GM03348 (cell line): ENCODE measurements at regions not wholly inside any gene's neighbourhood (a gene's known extent, or its start where the extent isn't known, plus 50 kb on each side); places are given as distances from the start of the nearest gene placed in this dataset.

Experiments
- DNase-seq: peaks from one replicate; pipeline ENCODE4 v3.0.0; 2012; ENCODE audit warnings: low spot score

- DNase-seq, result no peak
Observed at GRCh38 chr10:111200505-111201186, 123.8 kb downstream of the ADRA2A start.

- DNase-seq, result peak; percentile 27
Observed at GRCh38 chr10:111203615-111204014, 126.8 kb downstream of the ADRA2A start.

- no peak for DNase-seq
Observed at GRCh38 chr10:111204838-111205237, 128.0 kb downstream of the ADRA2A start.

- peak; percentile 18 for DNase-seq
Observed at GRCh38 chr10:111206521-111206920, 129.7 kb downstream of the ADRA2A start.

GRCh38 chr10:111207500-111207899, 130.7 kb downstream of the ADRA2A start:
- no peak for DNase-seq

GRCh38 chr10:111208951-111209350, 132.1 kb downstream of the ADRA2A start:
- no peak for DNase-seq

GRCh38 chr10:111209692-111210091, 132.9 kb downstream of the ADRA2A start:
- DNase-seq, result peak; percentile 21

GRCh38 chr10:111211241-111211640, 134.4 kb downstream of the ADRA2A start:
- DNase-seq, result no peak

GRCh38 chr10:111211706-111212105, 134.9 kb downstream of the ADRA2A start:
- peak; percentile 62 for DNase-seq

GRCh38 chr10:111221682-111222480, 145.1 kb downstream of the ADRA2A start:
- no peak for DNase-seq

GRCh38 chr10:111222961-111223360, 146.1 kb downstream of the ADRA2A start:
- DNase-seq, result no peak

GRCh38 chr10:111231779-111232178, 154.9 kb downstream of the ADRA2A start:
- no peak for DNase-seq

GRCh38 chr10:111233439-111233838, 156.6 kb downstream of the ADRA2A start:
- DNase-seq, result no peak

- DNase-seq, result no peak
Observed at GRCh38 chr10:111234234-111234913, 157.5 kb downstream of the ADRA2A start.

- no peak for DNase-seq
Observed at GRCh38 chr10:111234914-111235302, 158.1 kb downstream of the ADRA2A start.

GRCh38 chr10:111240348-111240747, 163.5 kb downstream of the ADRA2A start:
- no peak for DNase-seq

GRCh38 chr10:111243126-111243525, 166.3 kb downstream of the ADRA2A start:
- DNase-seq, result no peak

GRCh38 chr10:111246136-111246535, 169.3 kb downstream of the ADRA2A start:
- DNase-seq, result no peak

GRCh38 chr10:111246814-111247452, 170.1 kb downstream of the ADRA2A start:
- DNase-seq, result no peak

- no peak for DNase-seq
Observed at GRCh38 chr10:111247781-111248389, 171.1 kb downstream of the ADRA2A start.

- no peak for DNase-seq
Observed at GRCh38 chr10:111249925-111250324, 173.1 kb downstream of the ADRA2A start.

GRCh38 chr10:111261081-111261615, 184.3 kb downstream of the ADRA2A start:
- peak; percentile 38 for DNase-seq
